ENCODE measurements at regions not wholly inside any gene's neighbourhood (a gene's known extent, or its start where the extent isn't known, plus 50 kb on each side); places are given as distances from the start of the nearest gene placed in this dataset.

DNA sequence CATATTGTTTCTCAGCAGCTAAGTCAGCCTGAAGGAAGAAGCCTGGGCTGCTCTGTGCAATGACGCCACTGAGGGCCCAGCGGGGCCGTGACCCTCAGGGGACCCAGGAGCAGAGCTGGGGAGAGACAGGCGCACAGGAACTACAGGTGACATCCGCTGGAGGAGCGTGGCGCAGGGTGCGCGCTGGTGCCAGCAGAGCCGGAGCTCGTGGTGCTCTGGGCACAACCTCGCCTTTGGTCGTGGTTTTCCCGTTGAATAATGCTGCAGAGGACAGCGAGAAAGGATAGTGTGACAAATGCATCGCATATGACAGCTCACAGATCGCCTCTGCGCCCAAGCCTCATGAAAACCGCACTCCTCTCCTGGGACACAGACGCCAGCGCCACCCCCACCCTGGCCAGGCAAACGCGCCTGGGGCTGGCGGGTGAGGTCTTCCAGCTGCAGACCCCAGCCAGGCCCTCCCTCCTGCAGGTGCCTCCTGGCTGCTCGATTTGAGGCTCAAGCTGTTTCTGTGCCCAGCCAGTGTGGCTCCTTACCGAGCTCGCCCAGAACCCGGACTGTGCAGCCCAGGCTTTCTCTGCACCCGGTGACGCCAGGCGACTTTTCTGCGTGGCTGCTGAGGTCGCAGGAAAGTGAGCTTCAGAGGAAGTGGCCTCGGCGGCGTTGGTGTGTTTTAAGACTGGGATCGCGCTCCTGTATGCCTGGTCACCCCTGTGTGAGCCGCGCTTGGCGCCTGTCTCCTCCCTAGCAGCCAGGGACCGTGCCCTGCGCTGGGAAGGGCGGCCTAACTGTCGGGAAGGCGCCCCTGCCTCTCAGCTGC is 583.1 kb upstream of the HS6ST1 start:
- Histone ChIP-seq H3K36me3 (ENCODE audit: control insufficient read depth in 2 of 3, insufficient read depth in 3 of 3, low read length in 3 of 3) (no peaks in the 10 kb centered on the region), H3K4me1 (ENCODE audit: control insufficient read depth in 2 of 2, insufficient read depth in 2 of 2, low read length in 2 of 2) (no peaks in the 10 kb centered on the region), H3K4me3 (ENCODE audit: low read length) (no peak overlapping the region), H3K27me3 (ENCODE audit: control insufficient read depth in 2 of 2, insufficient read depth in 2 of 2, low read length in 2 of 2) (no peaks in the 10 kb centered on the region), H3K9me3 (ENCODE audit: control insufficient read depth in 2 of 3, low read length in 3 of 3) (no peaks in the 10 kb centered on the region), H3K27ac (ENCODE audit: low read depth, low read length) (no peak overlapping the region)
- ChIA-PET CTCF (no interaction called here), POLR2A (no interaction called here)
- peaks cover 0 to 4% (median 0%) of the 10 kb centered on the region in 5 donors for H3K27me3 Mint-ChIP-seq
- no peak overlapping the region for H3K27ac Mint-ChIP-seq
- H3K4me1 Mint-ChIP-seq, result peaks cover 0 to 4% (median 0%) of the 10 kb centered on the region in 7 donors
- no peak for ATAC-seq
- H3K9me3 Mint-ChIP-seq, result peaks cover 0 to 8% (median 0%) of the 10 kb centered on the region in 11 donors
- no peak for DNase-seq
- H3K36me3 Mint-ChIP-seq, result no peaks in the 10 kb centered on the region
- intact Hi-C loops (cut with micrococcal nuclease), result no loop called here
- H3K4me3 Mint-ChIP-seq, result peak overlapping the region in 1 of 10 donors; percentile 29

DNA sequence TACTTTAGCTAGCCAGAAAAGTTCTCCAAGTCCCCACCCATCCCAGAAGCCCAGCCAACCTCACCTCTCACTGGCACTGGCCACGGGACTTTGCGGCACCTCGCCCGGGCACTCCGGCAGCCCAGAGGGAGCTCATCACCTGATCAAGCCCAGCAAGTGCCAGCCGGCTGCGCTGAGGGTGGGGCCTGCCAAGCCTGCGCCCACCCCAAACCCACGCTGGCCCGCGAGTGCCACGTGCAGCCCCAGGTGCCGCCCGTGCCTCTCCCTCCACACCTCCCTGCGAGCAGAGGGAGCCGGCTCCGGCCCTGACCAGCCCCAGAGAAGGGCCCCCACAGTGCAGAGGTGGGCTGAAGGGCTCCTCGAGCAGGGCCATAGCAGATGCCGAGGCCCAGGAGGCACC is 585.0 kb upstream of the HS6ST1 start:
- DNase-seq (no peak), ATAC-seq (no peak)
- intact Hi-C loops (cut with micrococcal nuclease), result no loop called here
- no peak overlapping the region for H3K4me3 Mint-ChIP-seq
- ChIA-PET CTCF (no interaction called here), POLR2A (no interaction called here)
- peaks cover 0 to 8% (median 0%) of the 10 kb centered on the region in 11 donors for H3K9me3 Mint-ChIP-seq
- Histone ChIP-seq H3K9me3 (ENCODE audit: control insufficient read depth in 2 of 3, low read length in 3 of 3) (no peaks in the 10 kb centered on the region), H3K27ac (ENCODE audit: low read depth, low read length) (no peak overlapping the region), H3K4me3 (ENCODE audit: low read length) (no peak overlapping the region), H3K4me1 (ENCODE audit: control insufficient read depth in 2 of 2, insufficient read depth in 2 of 2, low read length in 2 of 2) (no peaks in the 10 kb centered on the region), H3K36me3 (ENCODE audit: control insufficient read depth in 2 of 3, insufficient read depth in 3 of 3, low read length in 3 of 3) (no peaks in the 10 kb centered on the region), H3K27me3 (ENCODE audit: control insufficient read depth in 2 of 2, insufficient read depth in 2 of 2, low read length in 2 of 2) (no peaks in the 10 kb centered on the region)
- H3K27me3 Mint-ChIP-seq, result peaks cover 0 to 4% (median 0%) of the 10 kb centered on the region in 5 donors
- no peaks in the 10 kb centered on the region for H3K36me3 Mint-ChIP-seq
- no peak overlapping the region for H3K27ac Mint-ChIP-seq
- H3K4me1 Mint-ChIP-seq, result peaks cover 0 to 4% (median 0%) of the 10 kb centered on the region in 7 donors

DNA sequence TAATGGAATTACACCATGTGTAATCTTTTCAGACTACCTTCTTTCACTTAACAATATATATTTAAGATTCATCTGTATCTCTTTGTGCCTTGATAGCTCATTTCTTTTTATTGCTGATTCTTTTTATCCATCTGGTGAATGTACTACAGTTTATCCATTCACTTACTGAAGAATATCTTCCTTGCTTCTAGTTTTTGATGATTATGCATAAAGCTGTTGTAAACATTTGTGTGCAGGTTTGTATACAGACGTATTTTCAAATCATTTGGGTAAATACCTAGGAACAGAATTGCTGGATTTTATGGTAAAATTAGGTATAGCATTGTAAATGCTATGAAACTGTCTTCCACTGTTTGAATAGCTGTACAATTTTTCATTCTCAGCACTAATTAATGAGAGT is 592.6 kb upstream of the HS6ST1 start:
- H3K4me3 ChIP-seq (ENCODE audit: low read length), result no peak overlapping the region
- DNase-seq (no peak), ATAC-seq (no peak)
- Mint-ChIP-seq H3K27ac (no peak overlapping the region), H3K4me3 (no peak overlapping the region), H3K9me3 (peaks cover 0 to 9% (median 4%) of the 10 kb centered on the region in 11 donors), H3K27me3 (peaks cover 0 to 7% (median 0%) of the 10 kb centered on the region in 5 donors), H3K36me3 (no peaks in the 10 kb centered on the region), H3K4me1 (no peaks in the 10 kb centered on the region)
- H3K27ac ChIP-seq (ENCODE audit: low read depth, low read length), result no peak overlapping the region
- no peaks in the 10 kb centered on the region for H3K4me1 ChIP-seq (ENCODE audit: control insufficient read depth in 2 of 2, insufficient read depth in 2 of 2, low read length in 2 of 2)
- intact Hi-C loops (cut with micrococcal nuclease), result no loop called here
- ChIA-PET CTCF (no interaction called here), POLR2A (no interaction called here)
- H3K27me3 ChIP-seq (ENCODE audit: control insufficient read depth in 2 of 2, insufficient read depth in 2 of 2, low read length in 2 of 2), result no peaks in the 10 kb centered on the region
- H3K9me3 ChIP-seq (ENCODE audit: control insufficient read depth in 2 of 3, low read length in 3 of 3), result no peaks in the 10 kb centered on the region
- no peaks in the 10 kb centered on the region for H3K36me3 ChIP-seq (ENCODE audit: control insufficient read depth in 2 of 3, insufficient read depth in 3 of 3, low read length in 3 of 3)

DNA sequence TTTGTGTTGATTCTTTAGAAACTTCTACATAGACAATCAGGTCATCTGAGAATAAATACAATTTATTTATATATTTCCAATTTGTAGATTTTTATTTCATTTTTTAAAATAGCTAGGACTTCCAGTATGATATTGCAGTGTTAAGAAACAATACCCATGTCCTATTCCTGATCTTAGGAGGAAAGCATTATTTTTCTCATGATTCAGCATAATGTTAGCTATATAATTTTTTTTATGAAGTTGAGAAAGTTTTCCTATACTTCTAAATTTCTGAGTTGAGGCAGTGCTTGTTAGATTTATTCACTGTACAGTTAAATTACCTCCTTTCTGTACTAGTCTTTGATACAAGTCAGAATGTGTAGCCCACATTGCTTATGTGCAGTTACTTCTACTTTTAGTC is 595.7 kb upstream of the HS6ST1 start:
- intact Hi-C loops (cut with micrococcal nuclease), result no loop called here
- Mint-ChIP-seq H3K27me3 (peaks cover 0 to 3% (median 0%) of the 10 kb centered on the region in 5 donors), H3K4me1 (no peaks in the 10 kb centered on the region), H3K27ac (no peak overlapping the region), H3K36me3 (peaks cover 0 to 3% (median 0%) of the 10 kb centered on the region in 5 donors), H3K4me3 (no peak overlapping the region), H3K9me3 (peaks cover 0 to 25% (median 12%) of the 10 kb centered on the region in 11 donors)
- no peaks in the 10 kb centered on the region for H3K27me3 ChIP-seq (ENCODE audit: control insufficient read depth in 2 of 2, insufficient read depth in 2 of 2, low read length in 2 of 2)
- no peaks in the 10 kb centered on the region for H3K36me3 ChIP-seq (ENCODE audit: control insufficient read depth in 2 of 3, insufficient read depth in 3 of 3, low read length in 3 of 3)
- no peak for ATAC-seq
- no peaks in the 10 kb centered on the region for H3K4me1 ChIP-seq (ENCODE audit: control insufficient read depth in 2 of 2, insufficient read depth in 2 of 2, low read length in 2 of 2)
- H3K9me3 ChIP-seq (ENCODE audit: control insufficient read depth in 2 of 3, low read length in 3 of 3), result no peaks in the 10 kb centered on the region
- no peak overlapping the region for H3K27ac ChIP-seq (ENCODE audit: low read depth, low read length)
- no peak for DNase-seq
- ChIA-PET CTCF (no interaction called here), POLR2A (no interaction called here)
- H3K4me3 ChIP-seq (ENCODE audit: low read length), result no peak overlapping the region

DNA sequence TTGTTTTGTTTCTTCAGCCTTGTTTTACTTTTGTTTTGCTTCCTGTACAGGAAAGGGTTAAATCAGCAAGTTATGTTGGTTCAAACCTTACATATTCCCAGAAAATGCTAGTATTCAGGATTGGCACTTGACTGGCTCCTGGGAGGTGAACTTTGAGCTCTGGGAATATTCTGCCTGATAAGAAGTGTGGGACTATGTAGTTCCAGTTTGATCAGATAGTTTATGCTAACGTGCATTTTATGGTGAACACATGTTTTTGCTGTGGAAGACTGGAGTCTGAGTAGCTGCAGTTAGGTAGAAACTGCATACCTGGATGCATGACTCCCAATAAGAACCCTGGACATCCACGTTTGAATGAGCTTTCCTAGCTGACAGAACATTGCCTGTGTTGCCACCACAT is 603.1 kb upstream of the HS6ST1 start:
- H3K27me3 ChIP-seq (ENCODE audit: control insufficient read depth in 2 of 2, insufficient read depth in 2 of 2, low read length in 2 of 2), result no peaks in the 10 kb centered on the region
- CTCF ChIA-PET, result no interaction called here
- no peaks in the 10 kb centered on the region for H3K36me3 ChIP-seq (ENCODE audit: control insufficient read depth in 2 of 3, insufficient read depth in 3 of 3, low read length in 3 of 3)
- H3K4me3 ChIP-seq (ENCODE audit: low read length), result no peak overlapping the region
- H3K9me3 ChIP-seq (ENCODE audit: control insufficient read depth in 2 of 3, low read length in 3 of 3), result no peaks in the 10 kb centered on the region
- no peak overlapping the region for H3K27ac ChIP-seq (ENCODE audit: low read depth, low read length)
- intact Hi-C loops (cut with micrococcal nuclease), result no loop called here
- Mint-ChIP-seq H3K27me3 (peaks cover 0 to 12% (median 0%) of the 10 kb centered on the region in 5 donors), H3K27ac (no peak overlapping the region), H3K36me3 (peaks cover 0 to 4% (median 0%) of the 10 kb centered on the region in 5 donors), H3K4me1 (no peaks in the 10 kb centered on the region), H3K4me3 (no peak overlapping the region), H3K9me3 (peaks cover 2 to 29% (median 9%) of the 10 kb centered on the region in 11 donors)
- POLR2A ChIA-PET, result no interaction called here
- ATAC-seq (no peak), DNase-seq (no peak)
- H3K4me1 ChIP-seq (ENCODE audit: control insufficient read depth in 2 of 2, insufficient read depth in 2 of 2, low read length in 2 of 2), result no peaks in the 10 kb centered on the region

DNA sequence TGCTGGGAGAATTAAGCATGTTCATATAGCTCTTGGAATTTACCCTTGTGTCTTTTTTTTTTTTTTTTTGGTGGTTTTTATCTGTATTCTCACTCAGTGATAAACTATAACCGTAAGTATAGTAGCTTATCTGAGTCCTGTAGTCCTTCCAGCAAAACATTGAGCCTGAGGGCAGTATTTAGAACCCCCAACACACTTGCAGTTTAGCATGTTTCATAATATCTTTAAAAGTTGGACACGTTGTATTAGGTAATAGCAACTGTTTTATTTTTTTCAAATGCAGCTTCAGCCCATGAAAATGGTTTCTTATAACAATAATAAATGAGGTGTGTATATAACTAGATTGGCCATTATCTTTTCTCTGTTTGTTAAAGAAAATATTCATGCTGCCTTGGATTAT is 603.5 kb upstream of the HS6ST1 start:
- intact Hi-C loops (cut with micrococcal nuclease), result no loop called here
- no peak overlapping the region for H3K27ac ChIP-seq (ENCODE audit: low read depth, low read length)
- no peak for DNase-seq

DNA sequence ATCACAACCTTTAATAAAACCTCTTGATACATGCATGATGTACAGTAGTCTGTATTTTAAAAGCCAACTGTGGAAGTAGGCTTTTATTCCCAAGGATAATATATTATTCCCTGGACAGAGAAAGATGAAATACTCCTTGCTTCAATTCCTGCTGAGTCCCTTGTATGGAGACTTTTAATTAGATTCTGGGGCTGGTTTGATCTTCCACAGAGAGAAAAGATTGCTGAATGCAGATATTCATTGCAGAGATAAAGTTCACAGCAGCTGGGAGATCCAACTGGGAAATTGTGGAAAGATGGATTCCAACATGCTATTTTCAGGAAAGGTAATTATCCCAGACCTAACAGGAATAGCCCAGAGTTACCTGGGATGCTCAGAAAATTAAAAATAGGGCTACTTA is 607.0 kb upstream of the HS6ST1 start:
- Mint-ChIP-seq H3K4me3 (no peak overlapping the region), H3K9me3 (peaks cover 0 to 29% (median 0%) of the 10 kb centered on the region in 11 donors), H3K27ac (no peak overlapping the region), H3K36me3 (peaks cover 0 to 4% (median 0%) of the 10 kb centered on the region in 5 donors), H3K4me1 (no peaks in the 10 kb centered on the region), H3K27me3 (peaks cover 0 to 8% (median 0%) of the 10 kb centered on the region in 5 donors)
- Histone ChIP-seq H3K9me3 (ENCODE audit: control insufficient read depth in 2 of 3, low read length in 3 of 3) (no peaks in the 10 kb centered on the region), H3K27me3 (ENCODE audit: control insufficient read depth in 2 of 2, insufficient read depth in 2 of 2, low read length in 2 of 2) (no peaks in the 10 kb centered on the region), H3K36me3 (ENCODE audit: control insufficient read depth in 2 of 3, insufficient read depth in 3 of 3, low read length in 3 of 3) (no peaks in the 10 kb centered on the region), H3K4me3 (ENCODE audit: low read length) (no peak overlapping the region), H3K27ac (ENCODE audit: low read depth, low read length) (no peak overlapping the region), H3K4me1 (ENCODE audit: control insufficient read depth in 2 of 2, insufficient read depth in 2 of 2, low read length in 2 of 2) (no peaks in the 10 kb centered on the region)
- intact Hi-C loops (cut with micrococcal nuclease), result no loop called here
- DNase-seq (no peak), ATAC-seq (no peak)
- ChIA-PET CTCF (no interaction called here), POLR2A (no interaction called here)

More for the DNA sequence above, 603.5 kb upstream of the HS6ST1 start:
- Mint-ChIP-seq H3K27ac (no peak overlapping the region), H3K9me3 (peaks cover 2 to 33% (median 9%) of the 10 kb centered on the region in 11 donors), H3K4me1 (no peaks in the 10 kb centered on the region), H3K27me3 (peaks cover 0 to 12% (median 0%) of the 10 kb centered on the region in 5 donors), H3K4me3 (no peak overlapping the region), H3K36me3 (peaks cover 0 to 4% (median 0%) of the 10 kb centered on the region in 5 donors)
- Histone ChIP-seq H3K9me3 (ENCODE audit: control insufficient read depth in 2 of 3, low read length in 3 of 3) (no peaks in the 10 kb centered on the region), H3K27me3 (ENCODE audit: control insufficient read depth in 2 of 2, insufficient read depth in 2 of 2, low read length in 2 of 2) (no peaks in the 10 kb centered on the region), H3K4me3 (ENCODE audit: low read length) (no peak overlapping the region), H3K4me1 (ENCODE audit: control insufficient read depth in 2 of 2, insufficient read depth in 2 of 2, low read length in 2 of 2) (no peaks in the 10 kb centered on the region), H3K36me3 (ENCODE audit: control insufficient read depth in 2 of 3, insufficient read depth in 3 of 3, low read length in 3 of 3) (no peaks in the 10 kb centered on the region)
- no peak for ATAC-seq
- ChIA-PET CTCF (no interaction called here), POLR2A (no interaction called here)

Data from naive thymus-derived CD4-positive, alpha-beta T cell (primary cell).